ENCODE measurements at regions not wholly inside any gene's neighbourhood (a gene's known extent, or its start where the extent isn't known, plus 50 kb on each side); places are given as distances from the start of the nearest gene placed in this dataset.

GRCh38 chr12:58787021-58787760 is 133.1 kb downstream of the LRIG3 start:
- no peak for DNase-seq (ENCODE audit: low read depth in 2 of 2)

GRCh38 chr12:58794859-58795258 is 125.4 kb downstream of the LRIG3 start:
- no peak for DNase-seq (ENCODE audit: low read depth in 2 of 2)

- DNase-seq (ENCODE audit: low read depth in 2 of 2), result no peak
Observed at GRCh38 chr12:58795825-58796224, 124.5 kb downstream of the LRIG3 start.

GRCh38 chr12:58801986-58802385 is 118.3 kb downstream of the LRIG3 start:
- no peak for DNase-seq (ENCODE audit: low read depth in 2 of 2)

- no peak for DNase-seq (ENCODE audit: low read depth in 2 of 2)
Observed at GRCh38 chr12:58803908-58804307, 116.4 kb downstream of the LRIG3 start.

GRCh38 chr12:58804749-58805148 is 115.6 kb downstream of the LRIG3 start:
- DNase-seq (ENCODE audit: low read depth in 2 of 2), result no peak

GRCh38 chr12:58809064-58809607 is 111.2 kb downstream of the LRIG3 start:
- no peak for DNase-seq (ENCODE audit: low read depth in 2 of 2)

- DNase-seq (ENCODE audit: low read depth in 2 of 2), result no peak
Observed at GRCh38 chr12:58811346-58811745, 109.0 kb downstream of the LRIG3 start.

GRCh38 chr12:58812214-58812613 is 108.1 kb downstream of the LRIG3 start:
- DNase-seq (ENCODE audit: low read depth in 2 of 2), result no peak

- DNase-seq (ENCODE audit: low read depth in 2 of 2), result no peak
Observed at GRCh38 chr12:58814036-58814435, 106.3 kb downstream of the LRIG3 start.

GRCh38 chr12:58815235-58815634 is 105.1 kb downstream of the LRIG3 start:
- no peak for DNase-seq (ENCODE audit: low read depth in 2 of 2)

- no peak for DNase-seq (ENCODE audit: low read depth in 2 of 2)
Observed at GRCh38 chr12:58818546-58818945, 101.8 kb downstream of the LRIG3 start.

- DNase-seq (ENCODE audit: low read depth in 2 of 2), result no peak
Observed at GRCh38 chr12:58819345-58819744, 101.0 kb downstream of the LRIG3 start.

GRCh38 chr12:58819985-58820384 is 100.3 kb downstream of the LRIG3 start:
- DNase-seq (ENCODE audit: low read depth in 2 of 2), result no peak

Measured in stimulated activated CD4-positive, alpha-beta T cell treated with anti-CD3 and anti-CD28 coated beads, Interleukin-4, amount 100 ng/mL, for 48 hours (primary cell).